Effector memory CD4-positive, alpha-beta T cell (primary cell): ENCODE measurements at regions not wholly inside any gene's neighbourhood (a gene's known extent, or its start where the extent isn't known, plus 50 kb on each side); places are given as distances from the start of the nearest gene placed in this dataset.

Experiments used
- DNase-seq, 3 donors: peaks; one replicate each; pipeline ENCODE4 v3.0.0-alpha.2; 2020
- H3K27ac ChIP-seq: 2 replicates; pipeline ENCODE4 v1.7.0; 2013; ENCODE audit warnings: mild to moderate bottlenecking, low read length, moderate library complexity; ENCODE audit not compliant: insufficient read depth, poor library complexity, severe bottlenecking
- H3K27me3 ChIP-seq: replicated peaks from 2 replicates; pipeline ENCODE4 v1.7.0; 2013; ENCODE audit warnings: mild to moderate bottlenecking, low read length; ENCODE audit not compliant: insufficient read depth, control insufficient read depth, poor library complexity, severe bottlenecking
- H3K36me3 ChIP-seq: 2 replicates; pipeline ENCODE4 v1.7.0; 2013; ENCODE audit warnings: mild to moderate bottlenecking, low read length, moderate library complexity; ENCODE audit not compliant: control insufficient read depth, insufficient read depth
- H3K4me1 ChIP-seq: 2 replicates; pipeline ENCODE4 v1.7.0; 2013; ENCODE audit warnings: low read length, mild to moderate bottlenecking; ENCODE audit not compliant: control insufficient read depth, insufficient read depth, poor library complexity, severe bottlenecking
- H3K4me3 ChIP-seq: 2 replicates; pipeline ENCODE4 v1.7.0; 2013; ENCODE audit warnings: low read length, low read depth, mild to moderate bottlenecking; ENCODE audit not compliant: insufficient read depth, poor library complexity, severe bottlenecking
- H3K9me3 ChIP-seq: 2 replicates; pipeline ENCODE4 v1.7.0; 2013; ENCODE audit warnings: mild to moderate bottlenecking, low read length, moderate library complexity; ENCODE audit not compliant: control insufficient read depth

DNA sequence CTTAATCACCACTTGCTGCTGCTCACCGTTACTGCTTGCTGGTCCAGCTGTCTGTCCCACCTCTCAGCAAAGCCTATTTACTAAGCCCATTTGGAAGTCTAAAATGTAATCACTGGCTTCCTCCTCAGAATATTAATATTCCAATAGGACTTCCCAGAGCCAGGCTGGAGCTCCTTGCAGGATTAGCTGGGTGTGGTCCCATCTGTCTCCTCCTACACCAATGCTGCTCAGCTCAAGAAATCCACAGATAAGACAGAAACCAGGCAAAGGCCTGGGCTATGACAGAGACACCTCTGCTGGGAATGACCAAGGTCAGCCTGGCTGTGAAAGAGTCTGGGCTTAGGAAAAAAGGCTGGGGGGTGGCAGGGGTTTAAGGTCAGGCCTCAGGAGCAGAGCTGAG lies 317.8 kb downstream of the BUD13 start:
- Histone ChIP-seq H3K27me3 (no peaks in the 10 kb centered on the region), H3K36me3 (no peaks in the 10 kb centered on the region), H3K4me3 (no peak overlapping the region), H3K27ac (no peak overlapping the region), H3K4me1 (no peaks in the 10 kb centered on the region), H3K9me3 (no peaks in the 10 kb centered on the region)
- no peak for DNase-seq

DNA sequence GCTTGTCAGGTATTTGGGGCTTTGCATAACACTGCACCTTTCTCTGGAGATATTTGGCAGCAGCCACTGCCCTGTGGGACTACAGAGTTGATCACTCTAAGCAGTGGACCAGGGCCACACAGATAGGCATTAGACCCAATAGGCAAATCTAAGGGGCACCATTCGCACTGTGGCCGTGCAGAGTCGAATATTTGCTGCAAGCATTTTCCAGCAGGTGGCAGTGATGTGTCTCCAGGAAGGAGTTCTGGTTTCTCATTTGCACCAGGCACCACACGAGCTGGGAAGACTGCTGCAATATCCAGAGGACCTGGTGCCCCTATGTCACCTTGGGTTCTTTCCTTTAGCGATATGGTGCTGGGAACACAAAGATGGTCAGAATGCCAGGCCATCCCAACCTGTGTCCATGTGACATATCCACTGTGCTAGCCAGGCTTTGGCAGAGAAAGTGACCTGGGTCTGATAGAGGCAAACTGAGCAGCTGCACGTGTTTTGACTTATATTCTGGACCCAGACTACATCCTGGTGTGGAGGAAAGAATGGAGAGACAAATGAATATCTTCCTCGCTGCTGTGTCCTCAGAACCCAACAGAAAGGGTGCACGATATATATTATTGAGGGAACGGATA lies 318.7 kb downstream of the BUD13 start:
- Histone ChIP-seq H3K4me3 (no peak overlapping the region), H3K4me1 (no peaks in the 10 kb centered on the region), H3K36me3 (no peaks in the 10 kb centered on the region), H3K27me3 (no peaks in the 10 kb centered on the region), H3K27ac (no peak overlapping the region), H3K9me3 (no peaks in the 10 kb centered on the region)
- no peak for DNase-seq

DNA sequence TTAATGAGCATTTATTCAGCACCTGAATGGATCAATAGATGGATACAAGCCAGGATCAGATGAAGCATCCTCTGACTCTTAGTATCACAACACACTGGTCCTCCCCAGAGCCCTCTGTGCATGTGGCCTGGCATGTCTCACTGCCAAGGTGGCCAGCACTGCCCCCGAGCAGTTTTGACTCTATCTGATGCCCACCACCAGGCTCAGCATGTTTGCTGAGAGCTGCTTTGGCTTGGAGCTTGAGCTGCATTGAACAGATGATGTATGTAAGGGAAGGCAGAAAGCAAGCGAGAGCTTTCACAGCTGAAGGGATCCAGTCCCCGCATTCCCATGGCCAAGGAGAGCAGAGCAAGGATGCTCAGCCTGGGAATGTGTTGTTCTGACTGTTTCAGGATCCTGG lies 320.3 kb downstream of the BUD13 start:
- Histone ChIP-seq H3K4me1 (no peaks in the 10 kb centered on the region), H3K27ac (no peak overlapping the region), H3K9me3 (no peaks in the 10 kb centered on the region), H3K4me3 (no peak overlapping the region), H3K27me3 (no peaks in the 10 kb centered on the region), H3K36me3 (no peaks in the 10 kb centered on the region)
- DNase-seq, result no peak

DNA sequence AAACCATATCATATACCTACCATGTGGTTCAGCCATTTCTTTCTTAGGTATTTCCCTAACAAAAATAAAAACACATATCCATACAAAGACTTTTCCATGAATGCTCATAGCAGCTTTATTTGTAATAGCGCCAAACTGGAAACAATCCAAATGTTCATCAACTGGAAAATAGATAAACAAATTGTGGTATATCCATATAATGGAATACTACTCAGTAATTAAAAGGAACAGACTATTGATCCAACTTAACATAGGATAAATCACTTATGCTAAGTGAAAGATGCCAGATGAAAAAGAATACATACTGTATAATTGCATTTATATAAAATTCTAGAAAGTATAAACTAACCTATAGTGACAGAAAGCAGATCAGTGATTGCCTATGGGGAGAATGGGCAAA lies 323.3 kb downstream of the BUD13 start:
- Histone ChIP-seq H3K27me3 (peaks cover 2% of the 10 kb centered on the region), H3K36me3 (no peaks in the 10 kb centered on the region), H3K9me3 (no peaks in the 10 kb centered on the region), H3K4me1 (no peaks in the 10 kb centered on the region), H3K4me3 (no peak overlapping the region), H3K27ac (no peak overlapping the region)
- no peak for DNase-seq

DNA sequence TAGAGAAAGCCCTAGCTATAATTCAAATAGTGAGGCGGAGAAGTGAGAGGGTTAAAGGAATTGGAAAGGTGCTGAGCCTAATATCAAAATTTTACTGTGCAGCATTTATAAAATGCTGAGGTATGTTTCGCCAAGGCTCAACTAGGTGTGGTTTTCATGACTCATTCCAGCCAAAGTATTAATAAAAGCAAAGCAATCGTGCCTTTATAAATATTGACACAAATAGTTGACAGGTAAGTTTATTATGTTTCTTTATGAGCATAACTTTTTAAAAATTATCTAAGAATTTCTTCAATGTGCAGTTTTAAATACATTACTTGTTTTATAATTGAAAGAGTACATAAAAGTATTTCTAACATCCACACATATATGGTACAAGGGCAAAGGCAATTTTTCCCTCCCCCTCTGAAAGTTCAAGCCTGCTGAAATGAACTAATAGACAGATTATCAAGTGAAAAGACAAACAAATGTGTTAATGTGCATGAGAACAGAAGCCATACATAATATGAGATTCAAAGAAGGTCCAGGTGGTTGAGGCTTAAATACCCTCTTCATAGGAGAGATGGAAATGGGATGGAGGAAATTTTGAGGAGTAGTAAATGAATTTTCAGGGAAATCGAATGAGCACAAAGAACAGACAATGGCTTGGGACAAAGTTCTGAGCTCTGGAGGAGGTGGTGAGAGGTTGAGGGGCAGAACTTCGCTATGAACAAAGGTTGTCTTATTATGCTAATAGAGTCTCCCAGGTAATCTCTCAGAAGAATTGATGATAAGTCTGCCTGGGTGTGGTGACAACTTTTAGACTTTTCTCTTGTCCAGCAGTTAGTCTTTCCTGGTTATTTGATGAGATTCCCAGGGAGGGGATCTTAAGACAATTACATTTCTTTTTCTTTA lies 326.5 kb downstream of the BUD13 start:
- H3K36me3 ChIP-seq, result no peaks in the 10 kb centered on the region
- H3K27ac ChIP-seq, result no peak overlapping the region
- H3K9me3 ChIP-seq, result no peaks in the 10 kb centered on the region
- no peak overlapping the region for H3K4me3 ChIP-seq
- H3K27me3 ChIP-seq, result peaks cover 2% of the 10 kb centered on the region
- no peaks in the 10 kb centered on the region for H3K4me1 ChIP-seq
- DNase-seq, result no peak

DNA sequence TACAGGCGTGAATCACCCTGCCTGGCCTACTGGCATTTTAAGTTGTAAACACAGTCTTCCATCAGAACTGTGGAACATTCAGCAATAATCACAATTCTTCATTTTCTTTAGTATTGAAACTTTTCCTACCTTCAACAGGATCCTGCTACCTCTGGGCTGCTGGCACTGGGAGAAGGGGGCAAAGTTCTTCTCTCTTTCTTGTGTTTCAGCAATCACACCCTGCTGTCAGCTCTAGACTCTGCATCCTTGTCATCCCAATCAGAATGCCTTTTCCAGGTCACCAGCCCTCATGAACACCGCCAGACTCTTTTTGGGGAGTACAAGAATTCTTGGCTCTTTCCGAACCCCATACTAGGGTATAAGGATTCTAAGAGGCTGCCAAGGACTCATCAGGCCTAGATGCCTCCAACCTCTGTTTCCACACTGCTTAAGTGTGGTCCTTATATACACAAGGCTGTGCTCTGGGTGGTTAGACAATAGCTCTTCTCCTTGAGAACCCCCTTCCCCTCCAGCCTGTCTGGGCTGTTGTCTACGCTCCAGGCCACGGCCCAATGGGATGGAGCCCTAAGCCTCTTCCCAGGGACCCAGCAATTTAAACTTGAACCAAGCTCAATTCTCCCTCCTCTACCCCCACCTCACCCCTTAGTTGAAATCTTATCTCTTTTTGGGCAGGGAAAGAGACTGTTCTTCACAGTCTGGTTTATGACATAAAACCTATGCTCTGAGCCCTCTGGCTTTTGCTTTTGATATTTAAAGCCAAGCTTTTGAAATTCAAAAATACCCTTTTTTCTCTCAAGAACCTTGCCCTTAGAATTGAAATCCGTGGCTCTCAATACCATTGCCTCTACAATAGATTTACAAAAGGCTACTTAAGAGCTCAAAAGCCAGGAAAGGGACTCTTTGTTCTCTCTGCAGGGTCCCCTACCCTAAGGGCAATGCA lies 327.4 kb downstream of the BUD13 start:
- Histone ChIP-seq H3K27me3 (peaks cover 2% of the 10 kb centered on the region), H3K36me3 (no peaks in the 10 kb centered on the region), H3K27ac (no peak overlapping the region), H3K4me1 (no peaks in the 10 kb centered on the region), H3K9me3 (no peaks in the 10 kb centered on the region), H3K4me3 (no peak overlapping the region)
- DNase-seq, result no peak

DNA sequence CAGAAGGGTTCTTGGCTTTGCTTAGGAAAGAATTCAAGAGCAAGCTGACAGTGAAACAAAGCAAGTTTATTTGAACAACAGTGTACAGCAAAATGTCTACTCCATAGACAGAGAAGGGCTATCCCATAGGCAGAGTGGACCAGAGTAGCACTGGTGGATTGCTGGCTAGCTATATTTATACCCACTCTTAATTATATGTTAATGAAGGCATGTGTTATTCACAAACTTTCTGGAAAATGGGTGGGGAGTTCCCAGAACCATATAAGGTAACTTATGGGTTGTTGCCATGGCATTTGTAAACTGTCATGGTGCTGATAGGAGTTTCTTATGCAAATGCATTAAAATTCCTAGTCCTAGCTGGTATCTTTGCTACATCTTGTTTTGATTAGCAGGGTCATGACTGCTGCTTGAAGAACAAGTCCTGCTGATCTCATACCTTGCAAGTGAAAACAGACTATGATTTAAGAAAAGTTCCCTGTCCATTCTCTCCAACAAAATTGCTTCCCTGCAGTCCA lies 330.5 kb downstream of the BUD13 start:
- H3K9me3 ChIP-seq, result no peaks in the 10 kb centered on the region

DNA sequence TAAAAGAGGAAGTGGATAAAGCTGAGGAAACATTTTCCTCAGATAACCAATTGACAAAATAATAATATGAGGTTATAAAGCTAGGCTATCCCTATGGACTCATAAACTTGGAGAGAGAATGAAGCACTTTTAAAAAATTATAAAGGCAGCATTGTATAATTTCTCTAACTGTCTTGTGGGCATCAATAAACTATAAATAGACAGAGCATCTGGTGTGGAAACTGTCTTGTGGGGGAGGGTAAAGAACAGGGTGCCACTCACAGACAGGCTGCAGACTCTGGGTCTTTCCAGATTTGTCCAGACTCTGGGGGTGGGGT lies 333.5 kb downstream of the BUD13 start:
- H3K36me3 ChIP-seq, result no peaks in the 10 kb centered on the region
- DNase-seq, result no peak
- H3K4me3 ChIP-seq, result no peak overlapping the region
- no peaks in the 10 kb centered on the region for H3K4me1 ChIP-seq
- no peak overlapping the region for H3K27ac ChIP-seq
- no peaks in the 10 kb centered on the region for H3K27me3 ChIP-seq
- H3K9me3 ChIP-seq, result no peaks in the 10 kb centered on the region

More for the DNA sequence above, 330.5 kb downstream of the BUD13 start:
- no peaks in the 10 kb centered on the region for H3K4me1 ChIP-seq
- no peaks in the 10 kb centered on the region for H3K36me3 ChIP-seq
- no peak overlapping the region for H3K4me3 ChIP-seq
- no peak for DNase-seq
- peaks cover 2% of the 10 kb centered on the region for H3K27me3 ChIP-seq
- H3K27ac ChIP-seq, result no peak overlapping the region

DNA sequence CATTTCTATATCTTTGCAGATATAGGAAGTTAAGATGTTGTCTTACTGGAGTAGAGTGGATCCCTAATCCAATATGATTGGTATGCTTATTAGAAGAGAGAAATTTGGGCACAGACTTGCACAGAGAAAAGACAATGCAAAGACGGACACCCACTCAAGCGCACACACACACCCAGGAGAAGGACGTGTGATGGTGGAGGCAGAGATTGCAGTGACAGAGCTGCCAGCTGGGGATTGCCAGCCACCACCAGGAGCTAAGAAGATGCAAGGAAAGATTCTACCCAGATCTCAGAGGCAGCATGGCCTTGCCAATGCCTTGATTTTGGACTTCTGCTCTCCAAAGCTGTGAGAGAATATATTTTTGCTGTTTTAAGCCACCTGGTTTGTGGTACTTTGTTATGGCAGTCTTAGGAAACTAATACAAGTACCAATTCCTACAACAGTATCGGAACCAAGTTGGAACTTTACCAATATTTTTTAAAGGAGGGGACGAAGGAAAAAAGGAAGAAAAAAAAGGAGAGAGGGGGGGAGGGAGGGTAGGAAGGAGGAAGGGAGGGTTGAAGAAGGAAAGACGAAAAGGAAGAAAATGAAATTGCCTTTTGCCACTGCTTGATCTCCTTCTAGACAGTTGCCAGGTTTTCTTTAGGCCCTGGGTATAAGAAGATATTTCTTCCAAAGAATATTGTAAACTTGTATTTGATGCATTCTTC lies 334.0 kb downstream of the BUD13 start:
- no peak overlapping the region for H3K4me3 ChIP-seq
- no peaks in the 10 kb centered on the region for H3K4me1 ChIP-seq
- H3K27ac ChIP-seq, result no peak overlapping the region
- H3K9me3 ChIP-seq, result no peaks in the 10 kb centered on the region
- no peaks in the 10 kb centered on the region for H3K27me3 ChIP-seq
- no peak for DNase-seq
- no peaks in the 10 kb centered on the region for H3K36me3 ChIP-seq
